DOHH2 (cell line): ENCODE measurements at regions not wholly inside any gene's neighbourhood (a gene's known extent, or its start where the extent isn't known, plus 50 kb on each side); places are given as distances from the start of the nearest gene placed in this dataset.

Experiments
- CTCF ChIP-seq: fragments of 200-600 bp; sonication (generic); IDR thresholded peaks from one replicate; pipeline ENCODE4 v1.5.1; 2014; ENCODE audit warnings: antibody characterized with exemption, mild to moderate bottlenecking, low read depth, low read length; ENCODE audit not compliant: poor library complexity, severe bottlenecking
- EZH2phosphoT487 ChIP-seq: fragments of 200-600 bp; sonication (generic); IDR thresholded peaks from 2 replicates; pipeline ENCODE4 v1.6.1; 2017; ENCODE audit warnings: borderline replicate concordance, mild to moderate bottlenecking, antibody characterized with exemption, low read length, moderate library complexity, mixed read lengths

GRCh38 chr1:80987106-80987505 lies 813.6 kb upstream of the ADGRL2 start:
- no peak for TF ChIP-seq CTCF
- TF ChIP-seq EZH2phosphoT487, result no peak
